Mesenchymal stem cell (in vitro differentiated cells and primary cell): ENCODE measurements at regions not wholly inside any gene's neighbourhood (a gene's known extent, or its start where the extent isn't known, plus 50 kb on each side); places are given as distances from the start of the nearest gene placed in this dataset.

Experiments used
- DNase-seq: peaks from one replicate; pipeline ENCODE4 v3.0.0-alpha.2; 2013
- H2AFZ ChIP-seq: one replicate; pipeline ENCODE4 v1.6.1; 2013; ENCODE audit warnings: low read depth, mild to moderate bottlenecking, control low read depth, inconsistent platforms, low read length, moderate library complexity
- H2AK5ac ChIP-seq: 2 replicates; pipeline ENCODE4 v1.6.1; 2013; ENCODE audit warnings: low read length, moderate library complexity, mild to moderate bottlenecking, inconsistent platforms; ENCODE audit not compliant: severe bottlenecking
- H2BK120ac ChIP-seq: one replicate; pipeline ENCODE4 v1.6.1; 2013; ENCODE audit warnings: low read depth, mild to moderate bottlenecking, inconsistent platforms, low read length, moderate library complexity
- H2BK12ac ChIP-seq, 2 experiments: one replicate each; pipeline ENCODE4 v1.6.1; 2013; ENCODE audit warnings: inconsistent platforms in 2 of 2, low read length in 2 of 2, mild to moderate bottlenecking in 2 of 2, moderate library complexity in 2 of 2, control low read depth in 1 of 2
- H2BK15ac ChIP-seq: one replicate; pipeline ENCODE4 v1.6.1; 2013; ENCODE audit warnings: mild to moderate bottlenecking, low read depth, inconsistent platforms; ENCODE audit not compliant: poor library complexity, severe bottlenecking
- H2BK5ac ChIP-seq: 2 replicates; pipeline ENCODE4 v1.6.1; 2013; ENCODE audit warnings: low read depth, mild to moderate bottlenecking, low read length, control low read depth, inconsistent platforms; ENCODE audit not compliant: poor library complexity, severe bottlenecking
- H3K14ac ChIP-seq, 2 experiments: one replicate each; pipeline ENCODE4 v1.6.1; 2013; ENCODE audit warnings: inconsistent platforms in 2 of 2, low read length in 2 of 2, control low read depth in 1 of 2, mild to moderate bottlenecking in 1 of 2, moderate library complexity in 1 of 2
- H3K18ac ChIP-seq, 2 experiments: one replicate each; pipeline ENCODE4 v1.6.1; 2013; ENCODE audit warnings: inconsistent platforms in 2 of 2, low read length in 2 of 2, control low read depth in 1 of 2, low read depth in 1 of 2, mild to moderate bottlenecking in 1 of 2
- H3K23ac ChIP-seq, 2 experiments: one replicate each; pipeline ENCODE4 v1.6.1; 2013; ENCODE audit warnings: inconsistent platforms in 2 of 2, low read length in 2 of 2, mild to moderate bottlenecking in 2 of 2, moderate library complexity in 2 of 2, control low read depth in 1 of 2
- H3K27ac ChIP-seq: 2 replicates; pipeline ENCODE4 v1.5.1; 2013; ENCODE audit warnings: mild to moderate bottlenecking, moderate library complexity, low read length, control low read depth, inconsistent platforms; ENCODE audit not compliant: poor library complexity, severe bottlenecking
- H3K27me3 ChIP-seq, 2 experiments: 2 replicates each; pipeline versions ENCODE4 v1.6.1 to v1.7.0; 2013; ENCODE audit warnings: low read length in 2 of 2, mild to moderate bottlenecking in 2 of 2, moderate library complexity in 2 of 2, control low read depth in 1 of 2, inconsistent platforms in 1 of 2; ENCODE audit not compliant: control insufficient read depth in 1 of 2, insufficient read depth in 1 of 2
- H3K36me3 ChIP-seq, 2 experiments: 2 replicates each; pipeline versions ENCODE4 v1.6.1 to v1.7.0; 2013; ENCODE audit warnings: low read length in 2 of 2, control low read depth in 1 of 2, inconsistent platforms in 1 of 2, low read depth in 1 of 2, mild to moderate bottlenecking in 1 of 2; ENCODE audit not compliant: insufficient read depth in 2 of 2, control insufficient read depth in 1 of 2
- H3K4ac ChIP-seq, 2 experiments: one replicate each; pipeline ENCODE4 v1.6.1; 2013; ENCODE audit warnings: inconsistent platforms in 2 of 2, low read length in 2 of 2, mild to moderate bottlenecking in 2 of 2, moderate library complexity in 2 of 2, control low read depth in 1 of 2, low read depth in 1 of 2
- H3K4me1 ChIP-seq: 2 replicates; pipeline ENCODE4 v1.6.1; 2013; ENCODE audit warnings: low read depth, low read length, control low read depth; ENCODE audit not compliant: control insufficient read depth, insufficient read depth
- H3K4me2 ChIP-seq: 2 replicates; pipeline ENCODE4 v1.6.1; 2013; ENCODE audit warnings: low read length, mild to moderate bottlenecking, inconsistent platforms; ENCODE audit not compliant: poor library complexity, severe bottlenecking
- H3K4me3 ChIP-seq, 2 experiments: 2 replicates each; pipeline versions ENCODE4 v1.5.1 to v1.7.0; 2013; ENCODE audit warnings: low read length in 2 of 2, mild to moderate bottlenecking in 2 of 2, control low read depth in 1 of 2, low read depth in 1 of 2; ENCODE audit not compliant: insufficient read depth in 1 of 2
- H3K79me1 ChIP-seq: replicated peaks from 2 replicates; pipeline ENCODE4 v1.6.1; 2013; ENCODE audit warnings: mild to moderate bottlenecking, control low read depth, low read length, inconsistent platforms; ENCODE audit not compliant: poor library complexity, severe bottlenecking
- H3K9ac ChIP-seq: 2 replicates; pipeline ENCODE4 v1.7.0; 2013; ENCODE audit warnings: mild to moderate bottlenecking, low read length, moderate library complexity
- H3K9me3 ChIP-seq: 2 replicates; pipeline ENCODE4 v1.7.0; 2013; ENCODE audit warnings: mild to moderate bottlenecking, low read length; ENCODE audit not compliant: control insufficient read depth
- H4K8ac ChIP-seq: one replicate; pipeline ENCODE4 v1.6.1; 2013; ENCODE audit warnings: inconsistent platforms, mild to moderate bottlenecking, low read length, moderate library complexity
- H4K91ac ChIP-seq: one replicate; pipeline ENCODE4 v1.6.1; 2013; ENCODE audit warnings: mild to moderate bottlenecking, low read length, inconsistent platforms
- WGBS: methylation state at CpG from one replicate; pipeline ENCODE4 v1.1.7; 2013; ENCODE audit warnings: mixed read lengths; 5-methylcytosine and 5-hydroxymethylcytosine counted together

GRCh38 chr13:79810018-79810417 is 329.1 kb downstream of the NDFIP2 start:
- no peaks in the 10 kb centered on the region for H3K27me3 ChIP-seq
- DNase-seq, result no peak
- H4K8ac ChIP-seq, result no peak overlapping the region
- H3K36me3 ChIP-seq, result no peaks in the 10 kb centered on the region
- H2BK120ac ChIP-seq, result no peak overlapping the region
- no peak overlapping the region for H4K91ac ChIP-seq
- H2AFZ ChIP-seq, result no peak overlapping the region
- peak overlapping the region; percentile 69 to 83 for H2BK12ac ChIP-seq
- H3K4ac ChIP-seq, result no peak overlapping the region
- H3K9ac ChIP-seq, result no peak overlapping the region
- H3K27ac ChIP-seq, result peak overlapping the region; percentile 77
- peak overlapping the region; percentile 97 for H2AK5ac ChIP-seq
- no peaks in the 10 kb centered on the region for H3K9me3 ChIP-seq
- no peak overlapping the region for H2BK5ac ChIP-seq
- no peak overlapping the region for H3K4me3 ChIP-seq
- no peaks in the 10 kb centered on the region for H3K79me1 ChIP-seq
- no peak overlapping the region for H3K23ac ChIP-seq
- no peak overlapping the region for H2BK15ac ChIP-seq
- H3K4me1 ChIP-seq, result peaks cover 17% of the 10 kb centered on the region
- H3K4me2 ChIP-seq, result no peak overlapping the region
- peak overlapping the region in 1 of 2 experiments; percentile 81 for H3K18ac ChIP-seq
- peak overlapping the region in 1 of 2 experiments; percentile 83 for H3K14ac ChIP-seq
- 100% methylated on average over 1 of the region's 5 CpGs for WGBS

- Histone ChIP-seq H4K8ac (peak overlapping the region; percentile 1), H3K27ac (no peak overlapping the region), H2BK120ac (no peak overlapping the region), H2BK5ac (no peak overlapping the region), H3K23ac (no peak overlapping the region), H3K36me3 (no peaks in the 10 kb centered on the region), H3K4ac (no peak overlapping the region), H2BK15ac (peak overlapping the region; percentile 19), H3K4me1 (peaks cover 20% of the 10 kb centered on the region), H3K27me3 (no peaks in the 10 kb centered on the region), H3K4me2 (no peak overlapping the region), H3K79me1 (no peaks in the 10 kb centered on the region), H3K14ac (peak overlapping the region in 1 of 2 experiments; percentile 82), H2AK5ac (peak overlapping the region; percentile 2), H2BK12ac (peak overlapping the region in 1 of 2 experiments; percentile 51), H3K9ac (no peak overlapping the region), H3K9me3 (no peaks in the 10 kb centered on the region), H3K4me3 (no peak overlapping the region), H2AFZ (no peak overlapping the region), H3K18ac (peak overlapping the region in 1 of 2 experiments; percentile 1), H4K91ac (no peak overlapping the region)
- WGBS, result 96% methylated on average over 3 of the region's 3 CpGs
- DNase-seq, result no peak
These were observed 327.5 kb downstream of the NDFIP2 start for GRCh38 chr13:79808475-79808874.

GRCh38 chr13:79807554-79807953 is 326.6 kb downstream of the NDFIP2 start:
- no peak for DNase-seq
- Histone ChIP-seq H2AFZ (no peak overlapping the region), H2BK15ac (no peak overlapping the region), H3K14ac (peak overlapping the region in 1 of 2 experiments; percentile 91), H3K23ac (no peak overlapping the region), H3K9me3 (no peaks in the 10 kb centered on the region), H3K4me1 (peaks cover 22% of the 10 kb centered on the region), H3K4me2 (no peak overlapping the region), H3K27me3 (no peaks in the 10 kb centered on the region), H3K27ac (no peak overlapping the region), H3K79me1 (no peaks in the 10 kb centered on the region), H2BK120ac (no peak overlapping the region), H4K91ac (no peak overlapping the region), H3K9ac (no peak overlapping the region), H2BK5ac (no peak overlapping the region), H3K36me3 (no peaks in the 10 kb centered on the region), H4K8ac (no peak overlapping the region), H2AK5ac (peak overlapping the region; percentile 2), H3K18ac (peak overlapping the region in 1 of 2 experiments; percentile 66), H2BK12ac (no peak overlapping the region), H3K4me3 (no peak overlapping the region), H3K4ac (no peak overlapping the region)
- WGBS, result 80% methylated on average over 5 of the region's 5 CpGs

GRCh38 chr13:79806821-79807220 is 325.9 kb downstream of the NDFIP2 start:
- H3K79me1 ChIP-seq, result no peaks in the 10 kb centered on the region
- no peak overlapping the region for H2BK120ac ChIP-seq
- no peak overlapping the region for H2AK5ac ChIP-seq
- no peak overlapping the region for H3K4me3 ChIP-seq
- H3K4ac ChIP-seq, result no peak overlapping the region
- H2BK5ac ChIP-seq, result no peak overlapping the region
- no peak overlapping the region for H2AFZ ChIP-seq
- H3K14ac ChIP-seq, result no peak overlapping the region
- H3K23ac ChIP-seq, result no peak overlapping the region
- H2BK12ac ChIP-seq, result no peak overlapping the region
- no peak overlapping the region for H4K8ac ChIP-seq
- H3K18ac ChIP-seq, result no peak overlapping the region
- DNase-seq, result no peak
- H3K9me3 ChIP-seq, result no peaks in the 10 kb centered on the region
- no peaks in the 10 kb centered on the region for H3K36me3 ChIP-seq
- no peak overlapping the region for H2BK15ac ChIP-seq
- WGBS, result no CpG with 5 or more reads among the region's 2 CpGs
- no peak overlapping the region for H3K4me2 ChIP-seq
- H4K91ac ChIP-seq, result no peak overlapping the region
- no peak overlapping the region for H3K27ac ChIP-seq
- H3K4me1 ChIP-seq, result peaks cover 22% of the 10 kb centered on the region
- no peak overlapping the region for H3K9ac ChIP-seq
- no peaks in the 10 kb centered on the region for H3K27me3 ChIP-seq
